ENCODE measurements at regions not wholly inside any gene's neighbourhood (a gene's known extent, or its start where the extent isn't known, plus 50 kb on each side); places are given as distances from the start of the nearest gene placed in this dataset.

DNA sequence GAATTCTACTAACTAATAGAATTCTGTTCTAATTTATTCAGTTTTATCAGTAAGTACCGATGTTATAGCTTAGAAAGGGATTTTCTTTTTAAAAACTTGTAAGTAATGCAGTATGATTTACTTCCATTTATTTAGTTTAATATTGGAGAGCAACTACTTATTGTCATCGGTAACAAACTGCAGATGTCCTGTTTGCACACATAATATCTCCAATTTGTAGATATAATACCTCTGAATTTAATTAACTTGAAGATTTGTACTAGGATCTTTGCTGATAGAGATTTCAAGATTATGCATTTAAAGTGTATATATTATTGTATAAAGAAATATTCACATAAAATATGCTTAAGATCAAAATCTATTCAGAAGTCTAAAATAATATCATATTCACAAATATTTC lies 356.7 kb downstream of the PCDH17 start:
- CTCF ChIA-PET, result no interaction called here
- Mint-ChIP-seq H3K27ac (no peak overlapping the region), H3K36me3 (ENCODE audit: low read depth) (no peaks in the 10 kb centered on the region), H3K4me1 (ENCODE audit: low read depth) (no peaks in the 10 kb centered on the region), H3K4me3 (no peak overlapping the region), H3K9me3 (peaks cover 20% of the 10 kb centered on the region), H3K27me3 (no peaks in the 10 kb centered on the region)
- intact Hi-C loops (cut with micrococcal nuclease), result no loop called here
- POLR2A ChIA-PET, result no interaction called here
- ATAC-seq (no peak), DNase-seq (no peak)
- TF ChIP-seq, protein P1, sequence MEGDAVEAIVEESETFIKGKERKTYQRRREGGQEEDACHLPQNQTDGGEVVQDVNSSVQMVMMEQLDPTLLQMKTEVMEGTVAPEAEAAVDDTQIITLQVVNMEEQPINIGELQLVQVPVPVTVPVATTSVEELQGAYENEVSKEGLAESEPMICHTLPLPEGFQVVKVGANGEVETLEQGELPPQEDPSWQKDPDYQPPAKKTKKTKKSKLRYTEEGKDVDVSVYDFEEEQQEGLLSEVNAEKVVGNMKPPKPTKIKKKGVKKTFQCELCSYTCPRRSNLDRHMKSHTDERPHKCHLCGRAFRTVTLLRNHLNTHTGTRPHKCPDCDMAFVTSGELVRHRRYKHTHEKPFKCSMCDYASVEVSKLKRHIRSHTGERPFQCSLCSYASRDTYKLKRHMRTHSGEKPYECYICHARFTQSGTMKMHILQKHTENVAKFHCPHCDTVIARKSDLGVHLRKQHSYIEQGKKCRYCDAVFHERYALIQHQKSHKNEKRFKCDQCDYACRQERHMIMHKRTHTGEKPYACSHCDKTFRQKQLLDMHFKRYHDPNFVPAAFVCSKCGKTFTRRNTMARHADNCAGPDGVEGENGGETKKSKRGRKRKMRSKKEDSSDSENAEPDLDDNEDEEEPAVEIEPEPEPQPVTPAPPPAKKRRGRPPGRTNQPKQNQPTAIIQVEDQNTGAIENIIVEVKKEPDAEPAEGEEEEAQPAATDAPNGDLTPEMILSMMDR (IDR thresholded peaks at IDR 0.05), result no peak

DNA sequence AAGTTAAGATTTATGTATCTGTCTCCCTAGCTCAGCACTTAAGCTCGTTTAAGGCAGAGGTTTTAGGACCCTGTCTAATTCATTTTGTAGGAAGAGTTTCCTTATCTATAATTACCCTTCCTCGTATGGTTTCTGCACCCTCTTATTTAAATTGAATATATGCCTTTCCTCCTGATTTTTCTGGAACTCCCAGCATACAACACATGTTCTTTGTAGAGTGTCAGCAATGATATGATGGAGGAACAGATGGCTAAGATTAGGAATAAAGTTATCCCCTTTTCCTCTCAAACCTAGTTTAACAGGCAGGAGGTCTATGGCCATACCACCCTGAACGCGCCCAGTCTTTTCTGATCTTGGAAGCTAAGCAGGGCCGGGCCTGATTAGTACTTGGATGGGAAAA lies 359.5 kb downstream of the PCDH17 start:
- Mint-ChIP-seq H3K27me3 (no peaks in the 10 kb centered on the region), H3K4me1 (ENCODE audit: low read depth) (no peaks in the 10 kb centered on the region), H3K4me3 (no peak overlapping the region), H3K9me3 (peaks cover 17% of the 10 kb centered on the region), H3K36me3 (ENCODE audit: low read depth) (no peaks in the 10 kb centered on the region), H3K27ac (no peak overlapping the region)
- ATAC-seq (no peak), DNase-seq (no peak)
- CTCF ChIA-PET, result no interaction called here
- POLR2A ChIA-PET, result no interaction called here
- intact Hi-C loops (cut with micrococcal nuclease), result no loop called here
- TF ChIP-seq, protein P1 (IDR thresholded peaks at IDR 0.05), result no peak

- ATAC-seq (no peak), DNase-seq (no peak)
- Mint-ChIP-seq H3K27me3 (no peaks in the 10 kb centered on the region), H3K9me3 (peaks cover 15% of the 10 kb centered on the region), H3K36me3 (ENCODE audit: low read depth) (no peaks in the 10 kb centered on the region), H3K4me3 (no peak overlapping the region), H3K27ac (no peak overlapping the region), H3K4me1 (ENCODE audit: low read depth) (no peaks in the 10 kb centered on the region)
- POLR2A ChIA-PET, result no interaction called here
- CTCF ChIA-PET, result no interaction called here
- TF ChIP-seq, protein P1 (IDR thresholded peaks at IDR 0.05), result no peak
- intact Hi-C loops (cut with micrococcal nuclease), result no loop called here
Observed at GRCh38 chr13:57992416-57992815, 360.9 kb downstream of the PCDH17 start.

GRCh38 chr13:57996717-57997116 lies 365.2 kb downstream of the PCDH17 start:
- Mint-ChIP-seq H3K9me3 (peaks cover 20% of the 10 kb centered on the region), H3K4me3 (no peak overlapping the region), H3K36me3 (ENCODE audit: low read depth) (no peaks in the 10 kb centered on the region), H3K27ac (no peak overlapping the region), H3K27me3 (no peaks in the 10 kb centered on the region), H3K4me1 (ENCODE audit: low read depth) (no peaks in the 10 kb centered on the region)
- POLR2A ChIA-PET, result no interaction called here
- TF ChIP-seq, protein P1 (IDR thresholded peaks at IDR 0.05), result no peak
- CTCF ChIA-PET, result no interaction called here
- ATAC-seq (no peak), DNase-seq (no peak)
- intact Hi-C loops (cut with micrococcal nuclease), result no loop called here

DNA sequence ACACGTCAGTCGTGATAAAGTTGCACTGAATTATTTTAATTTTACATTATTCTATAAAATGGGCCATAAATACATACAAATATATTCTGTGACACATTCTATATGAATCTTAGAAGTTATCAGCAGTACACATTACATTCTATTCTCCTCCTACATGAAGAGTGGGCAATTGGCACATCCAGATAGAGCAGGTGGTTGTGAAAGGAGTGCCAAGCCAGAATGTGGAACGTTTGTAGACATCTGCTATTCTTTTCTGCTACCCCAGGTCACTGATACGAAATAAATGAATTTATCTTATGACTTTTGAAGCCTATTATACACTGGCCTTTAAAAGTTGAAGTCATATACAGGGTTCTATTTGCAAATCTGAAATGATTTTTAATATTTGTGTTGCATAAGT lies 373.2 kb downstream of the PCDH17 start:
- no peak overlapping the region for H3K27ac Mint-ChIP-seq
- ChIA-PET POLR2A (no interaction called here), CTCF (no interaction called here)
- DNase-seq, result no peak
- no peak overlapping the region for H3K4me3 Mint-ChIP-seq
- ATAC-seq, result no peak
- TF ChIP-seq, protein P1 (IDR thresholded peaks at IDR 0.05), result no peak
- intact Hi-C loops (cut with micrococcal nuclease), result no loop called here
- H3K9me3 Mint-ChIP-seq, result peaks cover 14% of the 10 kb centered on the region
- no peaks in the 10 kb centered on the region for H3K27me3 Mint-ChIP-seq
- no peaks in the 10 kb centered on the region for H3K4me1 Mint-ChIP-seq (ENCODE audit: low read depth)
- no peaks in the 10 kb centered on the region for H3K36me3 Mint-ChIP-seq (ENCODE audit: low read depth)

Data from activated CD8-positive, alpha-beta T cell treated with anti-CD3 and anti-CD28 coated beads for 36 hours (primary cell).